B cell (primary cell): ENCODE measurements at regions not wholly inside any gene's neighbourhood (a gene's known extent, or its start where the extent isn't known, plus 50 kb on each side); places are given as distances from the start of the nearest gene placed in this dataset.

Source experiments
- EZH2 ChIP-seq: IDR thresholded peaks from 2 replicates; pipeline ENCODE4 v1.6.1; 2012; ENCODE audit warnings: borderline replicate concordance, low read depth, mild to moderate bottlenecking, moderate library complexity, low read length; ENCODE audit not compliant: insufficient read depth, poor library complexity, severe bottlenecking
- TF ChIP-seq, protein P1 (sequence below): fragments of 200-600 bp; IDR thresholded peaks from one replicate; pipeline ENCODE4 v1.8.0; 2022; ENCODE audit warnings: antibody characterized with exemption, mild to moderate bottlenecking

DNA sequence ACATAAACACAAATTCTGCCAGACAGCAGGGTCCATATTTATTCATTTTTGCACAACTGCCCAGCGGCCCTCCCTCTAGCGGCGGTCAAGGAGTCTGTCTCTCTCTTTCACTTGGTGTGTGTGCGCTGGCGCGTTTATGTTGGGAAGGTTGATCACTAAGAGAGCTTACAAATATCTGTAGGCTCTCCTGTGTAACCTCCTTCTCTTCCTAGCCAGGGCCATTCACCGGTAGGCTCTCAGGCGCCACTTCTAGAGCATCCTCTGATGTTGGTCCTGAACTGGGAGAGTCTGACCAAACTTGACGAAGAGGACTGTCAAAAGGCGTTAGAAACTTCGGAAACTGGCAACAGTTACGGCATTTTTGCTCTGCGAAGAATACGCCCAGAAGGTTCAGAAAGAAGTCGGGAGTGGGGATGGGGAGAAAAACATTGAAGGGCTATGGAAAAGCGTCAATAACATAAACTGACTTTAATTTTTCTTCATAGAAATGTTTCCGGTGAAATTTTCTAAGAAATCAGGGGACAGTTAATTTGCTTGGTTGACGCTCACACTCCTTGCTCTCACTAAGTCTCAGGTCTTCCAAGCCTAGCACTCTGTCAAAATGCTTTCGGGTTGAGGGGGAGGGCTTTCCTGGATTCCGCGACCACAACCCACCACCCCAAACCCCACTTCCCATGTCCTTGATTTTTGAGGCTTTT is 731.1 kb downstream of the ZWINT start:
- TF ChIP-seq, protein P1, sequence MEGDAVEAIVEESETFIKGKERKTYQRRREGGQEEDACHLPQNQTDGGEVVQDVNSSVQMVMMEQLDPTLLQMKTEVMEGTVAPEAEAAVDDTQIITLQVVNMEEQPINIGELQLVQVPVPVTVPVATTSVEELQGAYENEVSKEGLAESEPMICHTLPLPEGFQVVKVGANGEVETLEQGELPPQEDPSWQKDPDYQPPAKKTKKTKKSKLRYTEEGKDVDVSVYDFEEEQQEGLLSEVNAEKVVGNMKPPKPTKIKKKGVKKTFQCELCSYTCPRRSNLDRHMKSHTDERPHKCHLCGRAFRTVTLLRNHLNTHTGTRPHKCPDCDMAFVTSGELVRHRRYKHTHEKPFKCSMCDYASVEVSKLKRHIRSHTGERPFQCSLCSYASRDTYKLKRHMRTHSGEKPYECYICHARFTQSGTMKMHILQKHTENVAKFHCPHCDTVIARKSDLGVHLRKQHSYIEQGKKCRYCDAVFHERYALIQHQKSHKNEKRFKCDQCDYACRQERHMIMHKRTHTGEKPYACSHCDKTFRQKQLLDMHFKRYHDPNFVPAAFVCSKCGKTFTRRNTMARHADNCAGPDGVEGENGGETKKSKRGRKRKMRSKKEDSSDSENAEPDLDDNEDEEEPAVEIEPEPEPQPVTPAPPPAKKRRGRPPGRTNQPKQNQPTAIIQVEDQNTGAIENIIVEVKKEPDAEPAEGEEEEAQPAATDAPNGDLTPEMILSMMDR: no peak
- TF ChIP-seq EZH2: no peak
